ENCODE measurements at regions not wholly inside any gene's neighbourhood (a gene's known extent, or its start where the extent isn't known, plus 50 kb on each side); places are given as distances from the start of the nearest gene placed in this dataset.

GRCh38 chr12:102682366-102683289 lies 202.3 kb upstream of the IGF1 start:
- H4K20me1 ChIP-seq (ENCODE audit: insufficient read depth, low read length): no peaks in the 10 kb centered on the region
- no peak overlapping the region for H2AFZ ChIP-seq (ENCODE audit: low read length)
- no peaks in the 10 kb centered on the region for H3K27me3 ChIP-seq (ENCODE audit: insufficient read depth, low read length)
- no peak for TF ChIP-seq CTCF (IDR thresholded peaks at IDR 0.05; ENCODE audit: low read length)
- no peak for TF ChIP-seq EZH2 (IDR thresholded peaks at IDR 0.05; ENCODE audit: borderline replicate concordance, low read length)
- no peaks in the 10 kb centered on the region for H3K4me1 ChIP-seq (ENCODE audit: insufficient read depth, low read length, severe bottlenecking)
- H3F3A ChIP-seq (ENCODE audit: insufficient read depth, low read length): no peaks in the 10 kb centered on the region
- no peaks in the 10 kb centered on the region for H3K9me3 ChIP-seq (ENCODE audit: low read length)
- no peaks in the 10 kb centered on the region for H3K36me3 ChIP-seq (ENCODE audit: insufficient read depth, low read length)
- H3K4me3 ChIP-seq (ENCODE audit: low read depth, low read length, poor library complexity, severe bottlenecking): no peak overlapping the region
- H3K9ac ChIP-seq (ENCODE audit: low read length): no peak overlapping the region
- H3K4me2 ChIP-seq (ENCODE audit: low read length): no peak overlapping the region
- no peak overlapping the region for H3K27ac ChIP-seq (ENCODE audit: low read depth, low read length, poor library complexity, severe bottlenecking)
- H3K79me2 ChIP-seq (ENCODE audit: insufficient read depth, low read length): no peaks in the 10 kb centered on the region
- no peaks in the 10 kb centered on the region for H3K9me2 ChIP-seq (ENCODE audit: low read depth, low read length)

GRCh38 chr12:102681747-102682146 lies 201.4 kb upstream of the IGF1 start:
- Histone ChIP-seq H3K9me2 (ENCODE audit: low read depth, low read length) (no peaks in the 10 kb centered on the region), H3K4me3 (ENCODE audit: low read depth, low read length, poor library complexity, severe bottlenecking) (no peak overlapping the region), H3K36me3 (ENCODE audit: insufficient read depth, low read length) (no peaks in the 10 kb centered on the region), H3F3A (ENCODE audit: insufficient read depth, low read length) (no peaks in the 10 kb centered on the region), H3K4me2 (ENCODE audit: low read length) (no peak overlapping the region), H3K9me3 (ENCODE audit: low read length) (no peaks in the 10 kb centered on the region), H3K27ac (ENCODE audit: low read depth, low read length, poor library complexity, severe bottlenecking) (no peak overlapping the region), H3K27me3 (ENCODE audit: insufficient read depth, low read length) (no peaks in the 10 kb centered on the region), H2AFZ (ENCODE audit: low read length) (no peak overlapping the region), H4K20me1 (ENCODE audit: insufficient read depth, low read length) (no peaks in the 10 kb centered on the region), H3K4me1 (ENCODE audit: insufficient read depth, low read length, severe bottlenecking) (no peaks in the 10 kb centered on the region), H3K79me2 (ENCODE audit: insufficient read depth, low read length) (no peaks in the 10 kb centered on the region), H3K9ac (ENCODE audit: low read length) (no peak overlapping the region)
- no peak for TF ChIP-seq EZH2 (IDR thresholded peaks at IDR 0.05; ENCODE audit: borderline replicate concordance, low read length)
- TF ChIP-seq CTCF (IDR thresholded peaks at IDR 0.05; ENCODE audit: low read length): no peak

- Histone ChIP-seq H2AFZ (ENCODE audit: low read length) (no peak overlapping the region), H3F3A (ENCODE audit: insufficient read depth, low read length) (no peaks in the 10 kb centered on the region), H3K9me2 (ENCODE audit: low read depth, low read length) (no peaks in the 10 kb centered on the region), H3K9ac (ENCODE audit: low read length) (no peak overlapping the region), H3K4me2 (ENCODE audit: low read length) (no peak overlapping the region), H3K4me3 (ENCODE audit: low read depth, low read length, poor library complexity, severe bottlenecking) (no peak overlapping the region), H3K9me3 (ENCODE audit: low read length) (no peaks in the 10 kb centered on the region), H3K36me3 (ENCODE audit: insufficient read depth, low read length) (no peaks in the 10 kb centered on the region), H3K27me3 (ENCODE audit: insufficient read depth, low read length) (no peaks in the 10 kb centered on the region), H3K4me1 (ENCODE audit: insufficient read depth, low read length, severe bottlenecking) (no peaks in the 10 kb centered on the region), H3K27ac (ENCODE audit: low read depth, low read length, poor library complexity, severe bottlenecking) (no peak overlapping the region), H3K79me2 (ENCODE audit: insufficient read depth, low read length) (no peaks in the 10 kb centered on the region), H4K20me1 (ENCODE audit: insufficient read depth, low read length) (no peaks in the 10 kb centered on the region)
- TF ChIP-seq CTCF (IDR thresholded peaks at IDR 0.05; ENCODE audit: low read length) (no peak), EZH2 (IDR thresholded peaks at IDR 0.05; ENCODE audit: borderline replicate concordance, low read length) (no peak)
Measured at GRCh38 chr12:102681309-102681708, 200.9 kb upstream of the IGF1 start.
